Embryonic facial prominence (tissue), 1 donor: ENCODE measurements at regions not wholly inside any gene's neighbourhood (a gene's known extent, or its start where the extent isn't known, plus 50 kb on each side); places are given as distances from the start of the nearest gene placed in this dataset.
"Not testable (repeated sequence)": the region's sequence is repeated elsewhere in the genome, so short reads cannot be mapped to it uniquely, and the experiment has no call there.

ENCODE experiments used
- DNase-seq: peaks from one replicate; pipeline ENCODE4 v3.0.0-alpha.2; 2016; ENCODE audit errors: extremely low spot score

GRCh38 chr2:150371044-150371818 is 116.2 kb downstream of the RND3 start:
- DNase-seq: no peak

- no peak for DNase-seq
These were observed 116.9 kb downstream of the RND3 start for GRCh38 chr2:150370561-150370960.

- no peak for DNase-seq
These were observed 117.6 kb downstream of the RND3 start for GRCh38 chr2:150369862-150370261.

GRCh38 chr2:150358468-150358807 is 129.0 kb downstream of the RND3 start:
- no peak for DNase-seq

- no peak for DNase-seq
These were observed 129.5 kb downstream of the RND3 start for GRCh38 chr2:150357770-150358467.

- no peak for DNase-seq
These were observed 132.0 kb downstream of the RND3 start for GRCh38 chr2:150355440-150355839.

- no peak for DNase-seq
These were observed 134.1 kb downstream of the RND3 start for GRCh38 chr2:150353376-150353775.

- DNase-seq: no peak
These were observed 135.5 kb downstream of the RND3 start for GRCh38 chr2:150351922-150352321.

GRCh38 chr2:150350500-150350899 is 137.0 kb downstream of the RND3 start:
- DNase-seq: no peak

- DNase-seq: no peak
These were observed 140.7 kb downstream of the RND3 start for GRCh38 chr2:150346806-150347205.

GRCh38 chr2:150341982-150342680 is 145.3 kb downstream of the RND3 start:
- DNase-seq: no peak

GRCh38 chr2:150339951-150340350 is 147.5 kb downstream of the RND3 start:
- DNase-seq: no peak

- DNase-seq: no peak
These were observed 148.2 kb downstream of the RND3 start for GRCh38 chr2:150339282-150339681.

- DNase-seq: no peak
These were observed 151.9 kb downstream of the RND3 start for GRCh38 chr2:150335596-150335995.

GRCh38 chr2:150332383-150332782 is 155.1 kb downstream of the RND3 start:
- DNase-seq: no peak

- no peak for DNase-seq
These were observed 159.6 kb downstream of the RND3 start for GRCh38 chr2:150327564-150328489.

- DNase-seq: no peak
These were observed 161.7 kb downstream of the RND3 start for GRCh38 chr2:150325656-150326314.

- not testable (repeated sequence) for DNase-seq
These were observed 164.4 kb downstream of the RND3 start for GRCh38 chr2:150323071-150323470.

GRCh38 chr2:150320608-150321007 is 166.9 kb downstream of the RND3 start:
- no peak for DNase-seq

- DNase-seq: no peak
These were observed 167.6 kb downstream of the RND3 start for GRCh38 chr2:150319658-150320555.
